DND-41 (cell line): ENCODE measurements at regions not wholly inside any gene's neighbourhood (a gene's known extent, or its start where the extent isn't known, plus 50 kb on each side); places are given as distances from the start of the nearest gene placed in this dataset.

Experiments used
- CTCF ChIP-seq: IDR thresholded peaks from 2 replicates; pipeline ENCODE4 v1.5.1; 2012; ENCODE audit warnings: borderline replicate concordance, low read length, moderate library complexity, mild to moderate bottlenecking; ENCODE audit not compliant: poor library complexity, severe bottlenecking; ENCODE audit errors: extremely low read depth
- EZH2 ChIP-seq: IDR thresholded peaks from 3 replicates; pipeline ENCODE4 v1.6.1; 2012; ENCODE audit warnings: borderline replicate concordance, low read depth, mild to moderate bottlenecking, moderate library complexity, low read length, inconsistent platforms; ENCODE audit not compliant: severe bottlenecking

- TF ChIP-seq CTCF (no peak), EZH2 (no peak)
Observed at GRCh38 chr2:66987733-66988132, 409.4 kb upstream of the ETAA1 start.
